CD4-positive, alpha-beta memory T cell (primary cell): ENCODE measurements at regions not wholly inside any gene's neighbourhood (a gene's known extent, or its start where the extent isn't known, plus 50 kb on each side); places are given as distances from the start of the nearest gene placed in this dataset.
"Not testable (repeated sequence)": the region's sequence is repeated elsewhere in the genome, so short reads cannot be mapped to it uniquely, and the experiment has no call there.

Source experiments
- CTCF ChIA-PET: fragments of 350-600 bp; sonication (Branson Sonifier 250); formaldehyde crosslinking; loops from one replicate; lab custom pipeline; 2021; ENCODE audit warnings: inconsistent platforms; ENCODE audit not compliant: partially characterized antibody; lab: Charles Lee
- POLR2A ChIA-PET: fragments of 350-600 bp; sonication (Branson Sonifier 250); formaldehyde crosslinking; loops from one replicate; lab custom pipeline; 2021; ENCODE audit not compliant: partially characterized antibody; lab: Charles Lee
- DNase-seq, 5 donors: peaks; one replicate each; pipeline versions ENCODE4 v3.0.0 to v3.0.0-alpha.2; 2020 to 2022; ENCODE audit warnings: mixed read lengths in 1 of 5
- H3K27ac ChIP-seq: one replicate; pipeline ENCODE4 v1.7.0; 2013; ENCODE audit warnings: low read depth, low read length
- H3K27me3 ChIP-seq: 2 replicates; pipeline ENCODE4 v1.7.0; 2013; ENCODE audit warnings: mild to moderate bottlenecking, low read length, moderate library complexity; ENCODE audit not compliant: insufficient read depth
- H3K36me3 ChIP-seq: 2 replicates; pipeline ENCODE4 v1.7.0; 2013; ENCODE audit warnings: mild to moderate bottlenecking, low read length, moderate library complexity; ENCODE audit not compliant: insufficient read depth
- H3K4me1 ChIP-seq: 2 replicates; pipeline ENCODE4 v1.7.0; 2013; ENCODE audit warnings: mild to moderate bottlenecking, low read length, moderate library complexity; ENCODE audit not compliant: insufficient read depth
- H3K4me3 ChIP-seq, 2 donors: one replicate each; pipeline ENCODE4 v1.7.0; 2013; ENCODE audit warnings: low read length in 2 of 2, mild to moderate bottlenecking in 1 of 2
- H3K9me3 ChIP-seq, 2 donors: one replicate each; pipeline ENCODE4 v1.7.0; 2013; ENCODE audit warnings: low read length in 2 of 2, control low read depth in 1 of 2; ENCODE audit not compliant: control insufficient read depth in 1 of 2
- H3K27ac Mint-ChIP-seq, 7 donors: one replicate each; pipeline ENCODE4 v1.8.0; 2020 to 2021; ENCODE audit warnings: mixed read lengths in 7 of 7, mild to moderate bottlenecking in 6 of 7, inconsistent platforms in 3 of 7, moderate library complexity in 3 of 7
- H3K27me3 Mint-ChIP-seq, 2 donors: one replicate each; pipeline ENCODE4 v1.8.0; 2020 to 2021; ENCODE audit warnings: mixed read lengths in 2 of 2
- H3K36me3 Mint-ChIP-seq, 2 donors: one replicate each; pipeline ENCODE4 v1.8.0; 2020 to 2021; ENCODE audit warnings: mixed read lengths in 2 of 2, inconsistent platforms in 1 of 2, mild to moderate bottlenecking in 1 of 2
- H3K4me1 Mint-ChIP-seq, 4 donors: one replicate each; pipeline ENCODE4 v1.8.0; 2020 to 2021; ENCODE audit warnings: mixed read lengths in 4 of 4, mild to moderate bottlenecking in 1 of 4
- H3K4me3 Mint-ChIP-seq, 8 donors: one replicate each; pipeline ENCODE4 v1.8.0; 2020 to 2021; ENCODE audit warnings: mixed read lengths in 8 of 8, mild to moderate bottlenecking in 7 of 8, moderate library complexity in 6 of 8, inconsistent platforms in 3 of 8
- H3K9me3 Mint-ChIP-seq, 8 donors: one replicate each; pipeline ENCODE4 v1.8.0; 2020 to 2021; ENCODE audit warnings: mixed read lengths in 8 of 8, mild to moderate bottlenecking in 5 of 8, inconsistent platforms in 3 of 8, moderate library complexity in 1 of 8
- intact Hi-C: fragments of 100-400 bp; cut with micrococcal nuclease; formaldehyde crosslinking; loops from one replicate; pipeline ENCODE4 v1.15.1; 2023

GRCh38 chr20:29876911-29877285 lies 1380.6 kb upstream of the DEFB115 start:
- H3K9me3 ChIP-seq, result no peaks in the 10 kb centered on the region
- H3K27ac ChIP-seq, result no peak overlapping the region
- no peak for DNase-seq
- Mint-ChIP-seq H3K36me3 (peaks cover 4 to 8% of the 10 kb centered on the region in 2 donors), H3K27ac (no peak overlapping the region), H3K4me3 (no peak overlapping the region), H3K27me3 (no peaks in the 10 kb centered on the region), H3K9me3 (peaks cover 8 to 60% (median 33%) of the 10 kb centered on the region in 8 donors), H3K4me1 (peaks cover 0 to 3% (median 0%) of the 10 kb centered on the region in 4 donors)
- H3K27me3 ChIP-seq, result no peaks in the 10 kb centered on the region
- intact Hi-C loops, result no loop called here
- no peaks in the 10 kb centered on the region for H3K36me3 ChIP-seq
- ChIA-PET CTCF (no interaction called here), POLR2A (no interaction called here)
- no peak overlapping the region for H3K4me3 ChIP-seq
- H3K4me1 ChIP-seq, result no peaks in the 10 kb centered on the region

DNA sequence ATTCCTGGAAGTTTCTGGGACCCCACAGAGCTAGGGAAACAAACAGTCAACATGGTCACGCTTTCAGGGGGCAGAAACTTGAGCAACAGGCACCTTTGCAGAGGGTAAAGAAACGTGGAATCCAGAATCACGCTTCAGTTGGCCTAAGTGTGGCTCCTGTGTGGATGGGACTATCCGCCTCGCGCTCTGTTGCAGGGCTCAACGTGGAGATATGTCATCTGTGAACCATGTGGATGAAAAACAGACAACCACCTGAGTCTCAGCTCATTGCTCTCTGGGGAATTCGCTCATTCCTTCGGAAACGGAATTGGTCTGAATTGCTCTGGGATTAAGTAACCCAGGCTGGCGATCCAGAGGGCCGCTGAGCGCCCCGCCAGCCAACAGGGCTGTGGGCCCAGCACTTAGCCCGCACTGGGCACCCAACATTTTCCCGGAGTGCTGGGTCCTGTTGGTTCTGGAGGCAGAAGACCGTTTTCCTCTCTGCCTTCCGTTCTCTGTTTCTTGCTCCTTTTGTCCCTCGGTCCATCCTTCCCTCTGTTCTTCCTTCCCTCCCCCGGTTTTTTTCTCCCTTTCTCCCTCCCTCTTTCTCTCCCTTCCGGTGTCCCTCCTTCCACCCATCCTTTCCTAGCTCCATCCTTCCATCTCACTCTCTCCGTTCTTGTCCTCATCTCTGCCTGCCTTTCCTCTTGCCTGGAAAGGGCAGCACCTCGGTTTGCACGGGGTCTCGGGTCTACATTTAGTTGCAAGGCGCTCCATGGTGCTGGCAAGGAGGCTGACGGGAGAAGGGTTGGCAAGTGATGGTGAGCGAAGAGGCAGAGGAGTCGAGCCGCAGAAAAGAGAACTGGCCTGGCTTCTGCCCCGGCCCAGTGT lies 1379.8 kb upstream of the DEFB115 start:
- H3K27me3 ChIP-seq, H3K4me1 ChIP-seq, H3K9me3 ChIP-seq, H3K36me3 ChIP-seq, H3K27ac ChIP-seq, CTCF ChIA-PET, H3K27me3 Mint-ChIP-seq, POLR2A ChIA-PET, DNase-seq, H3K36me3 Mint-ChIP-seq, H3K4me1 Mint-ChIP-seq, H3K4me3 ChIP-seq, intact Hi-C loops: not testable (repeated sequence)
- H3K4me3 Mint-ChIP-seq, result peak overlapping the region in 5 of 8 donors; percentile 21 to 80 (median 65)
- peak overlapping the region in 1 of 7 donors; percentile 5 for H3K27ac Mint-ChIP-seq
- peaks cover 13 to 65% (median 35%) of the 10 kb centered on the region in 8 donors for H3K9me3 Mint-ChIP-seq

DNA sequence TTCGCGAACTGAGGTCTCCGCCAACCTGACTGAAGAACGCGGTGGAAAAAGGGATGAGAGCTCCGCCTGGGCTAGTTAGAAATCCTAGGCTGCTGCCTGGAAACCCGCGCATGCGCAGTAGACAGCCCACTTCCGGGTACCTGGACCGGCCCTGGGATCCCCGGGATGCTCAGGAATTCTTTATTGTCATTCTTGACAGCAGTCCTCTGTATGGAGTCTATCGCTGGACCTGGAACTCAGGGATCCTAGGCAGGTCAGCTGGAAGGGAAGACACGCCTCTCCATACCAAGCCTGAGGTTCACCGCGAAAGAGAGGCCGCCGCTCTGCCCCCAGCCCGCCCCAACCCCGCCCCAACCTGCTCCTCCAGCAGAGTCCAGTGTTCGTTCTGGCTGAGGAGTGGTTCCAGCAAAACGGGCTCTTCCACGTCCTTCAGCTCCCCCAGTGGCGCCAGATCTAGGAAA lies 1379.2 kb upstream of the DEFB115 start:
- peaks cover 0 to 3% (median 0%) of the 10 kb centered on the region in 4 donors for H3K4me1 Mint-ChIP-seq
- H3K36me3 ChIP-seq, result no peaks in the 10 kb centered on the region
- no peaks in the 10 kb centered on the region for H3K27me3 ChIP-seq
- H3K9me3 ChIP-seq, result no peaks in the 10 kb centered on the region
- DNase-seq, result no peak
- H3K4me3 Mint-ChIP-seq, result peak overlapping the region in 4 of 8 donors; percentile 21 to 80 (median 70)
- ChIA-PET POLR2A (no interaction called here), CTCF (no interaction called here)
- H3K4me1 ChIP-seq, result no peaks in the 10 kb centered on the region
- peaks cover 14 to 61% (median 34%) of the 10 kb centered on the region in 8 donors for H3K9me3 Mint-ChIP-seq
- H3K27ac Mint-ChIP-seq, result no peak overlapping the region
- no peaks in the 10 kb centered on the region for H3K27me3 Mint-ChIP-seq
- H3K36me3 Mint-ChIP-seq, result peaks cover 4 to 8% of the 10 kb centered on the region in 2 donors
- intact Hi-C loops, result no loop called here
- H3K27ac ChIP-seq, result no peak overlapping the region
- H3K4me3 ChIP-seq, result no peak overlapping the region

GRCh38 chr20:29878777-29879442 lies 1378.6 kb upstream of the DEFB115 start:
- peaks cover 18 to 64% (median 37%) of the 10 kb centered on the region in 8 donors for H3K9me3 Mint-ChIP-seq
- no peaks in the 10 kb centered on the region for H3K27me3 Mint-ChIP-seq
- no peak overlapping the region for H3K27ac ChIP-seq
- H3K4me1 Mint-ChIP-seq, result peaks cover 0 to 3% (median 0%) of the 10 kb centered on the region in 4 donors
- no peaks in the 10 kb centered on the region for H3K9me3 ChIP-seq
- no peak overlapping the region for H3K27ac Mint-ChIP-seq
- peaks cover 4 to 8% of the 10 kb centered on the region in 2 donors for H3K36me3 Mint-ChIP-seq
- H3K4me1 ChIP-seq, result no peaks in the 10 kb centered on the region
- no peak for DNase-seq
- no peaks in the 10 kb centered on the region for H3K27me3 ChIP-seq
- H3K36me3 ChIP-seq, result no peaks in the 10 kb centered on the region
- H3K4me3 Mint-ChIP-seq, result peak overlapping the region in 2 of 8 donors; percentile 14 to 29
- intact Hi-C loops, result no loop called here
- ChIA-PET POLR2A (no interaction called here), CTCF (no interaction called here)
- H3K4me3 ChIP-seq, result no peak overlapping the region

- not testable (repeated sequence) for H3K4me1 Mint-ChIP-seq
These were observed 1376.4 kb upstream of the DEFB115 start for GRCh38 chr20:29881107-29881506.

DNA sequence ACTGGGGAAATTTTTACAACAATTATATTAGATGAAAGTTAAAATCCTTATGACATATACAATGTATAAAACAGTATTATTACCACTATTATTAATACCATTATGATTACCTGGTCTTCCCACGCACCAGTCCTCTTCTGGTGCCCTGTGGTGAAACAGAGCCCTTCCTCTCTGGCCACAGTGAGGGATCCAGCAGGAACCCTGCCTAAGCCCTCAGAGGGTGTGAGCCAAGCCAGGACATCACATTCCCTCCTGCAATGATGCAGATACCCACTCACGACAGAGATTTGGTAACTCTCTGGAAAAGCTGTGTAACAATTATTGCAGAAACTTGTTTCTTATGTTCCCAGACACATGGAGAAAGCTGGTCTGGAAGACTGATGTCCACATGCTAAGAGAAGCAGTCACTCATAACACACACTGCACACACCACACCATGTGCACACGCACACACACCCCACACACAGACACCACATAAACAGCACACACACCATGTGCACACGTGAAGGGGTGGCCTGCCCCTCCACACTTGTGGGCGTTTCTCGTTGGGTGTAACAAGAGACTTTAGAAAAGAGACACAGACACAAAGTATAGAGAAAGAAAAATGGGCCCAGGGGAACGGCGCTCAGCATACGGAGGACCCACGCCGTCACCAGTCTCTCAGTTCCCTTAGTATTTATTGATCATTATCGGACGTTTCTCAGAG lies 1373.8 kb upstream of the DEFB115 start:
- H3K9me3 Mint-ChIP-seq, result peaks cover 14 to 61% (median 32%) of the 10 kb centered on the region in 8 donors
- H3K36me3 Mint-ChIP-seq, H3K27ac ChIP-seq, H3K4me1 ChIP-seq, H3K4me3 ChIP-seq, POLR2A ChIA-PET, H3K4me1 Mint-ChIP-seq, H3K27ac Mint-ChIP-seq, DNase-seq, H3K4me3 Mint-ChIP-seq, H3K27me3 Mint-ChIP-seq, H3K36me3 ChIP-seq, H3K27me3 ChIP-seq, CTCF ChIA-PET, H3K9me3 ChIP-seq: not testable (repeated sequence)
- intact Hi-C loops, result loop anchor here (10.0 kb wide), 1 partner anchor 759 kb away; no protein-coding TSS in a partner anchor

More at GRCh38 chr20:29881107-29881506, 1376.4 kb upstream of the DEFB115 start:
- H3K4me1 ChIP-seq, CTCF ChIA-PET, H3K4me3 Mint-ChIP-seq, POLR2A ChIA-PET, H3K27me3 Mint-ChIP-seq, H3K27ac ChIP-seq, DNase-seq, H3K36me3 ChIP-seq, H3K27ac Mint-ChIP-seq, H3K4me3 ChIP-seq, H3K9me3 ChIP-seq, H3K27me3 ChIP-seq: not testable (repeated sequence)
- Mint-ChIP-seq H3K36me3 (peaks cover 7 to 12% of the 10 kb centered on the region in 2 donors), H3K9me3 (peaks cover 16 to 60% (median 33%) of the 10 kb centered on the region in 8 donors)
- intact Hi-C loops, result loop anchor here (10.0 kb wide), 1 partner anchor 756 kb away; no protein-coding TSS in a partner anchor

GRCh38 chr20:29884322-29884721 lies 1373.1 kb upstream of the DEFB115 start:
- H3K4me1 ChIP-seq, H3K9me3 ChIP-seq, CTCF ChIA-PET, H3K27ac ChIP-seq, H3K36me3 Mint-ChIP-seq, H3K4me3 ChIP-seq, H3K4me3 Mint-ChIP-seq, H3K27me3 ChIP-seq, H3K4me1 Mint-ChIP-seq, POLR2A ChIA-PET, H3K27me3 Mint-ChIP-seq, H3K36me3 ChIP-seq, H3K27ac Mint-ChIP-seq: not testable (repeated sequence)
- peak in 1 of 5 donors; percentile 32 for DNase-seq
- intact Hi-C loops, result loop anchor here (10.0 kb wide), 1 partner anchor 760 kb away; no protein-coding TSS in a partner anchor
- H3K9me3 Mint-ChIP-seq, result peaks cover 14 to 58% (median 30%) of the 10 kb centered on the region in 8 donors
